Nephron progenitor cell (in vitro differentiated cells): ENCODE measurements at regions not wholly inside any gene's neighbourhood (a gene's known extent, or its start where the extent isn't known, plus 50 kb on each side); places are given as distances from the start of the nearest gene placed in this dataset.

Experiments used
- DNase-seq: peaks from one replicate; pipeline ENCODE4 v3.0.0; 2021
- H3K27ac Mint-ChIP-seq: 2 replicates; pipeline ENCODE4 v1.8.0; 2021; ENCODE audit warnings: mild to moderate bottlenecking, moderate library complexity, mixed read lengths
- H3K27me3 Mint-ChIP-seq: 2 replicates; pipeline ENCODE4 v1.8.0; 2021; ENCODE audit warnings: mild to moderate bottlenecking, low read depth, mixed read lengths; ENCODE audit not compliant: poor library complexity
- H3K36me3 Mint-ChIP-seq: 2 replicates; pipeline ENCODE4 v1.8.0; 2021; ENCODE audit warnings: low read depth, mixed read lengths
- H3K4me1 Mint-ChIP-seq: 2 replicates; pipeline ENCODE4 v1.8.0; 2021; ENCODE audit warnings: mixed read lengths
- H3K4me3 Mint-ChIP-seq: 2 replicates; pipeline ENCODE4 v1.8.0; 2021; ENCODE audit warnings: mild to moderate bottlenecking, moderate library complexity, mixed read lengths
- H3K9me3 Mint-ChIP-seq: 2 replicates; pipeline ENCODE4 v1.8.0; 2021; ENCODE audit warnings: mild to moderate bottlenecking, moderate library complexity, mixed read lengths
- TF ChIP-seq, protein P1 (sequence below): fragments of 200-600 bp; sonication (generic); IDR thresholded peaks from 2 replicates; pipeline ENCODE4 v1.5.0; 2021; ENCODE audit warnings: antibody characterized with exemption

DNA sequence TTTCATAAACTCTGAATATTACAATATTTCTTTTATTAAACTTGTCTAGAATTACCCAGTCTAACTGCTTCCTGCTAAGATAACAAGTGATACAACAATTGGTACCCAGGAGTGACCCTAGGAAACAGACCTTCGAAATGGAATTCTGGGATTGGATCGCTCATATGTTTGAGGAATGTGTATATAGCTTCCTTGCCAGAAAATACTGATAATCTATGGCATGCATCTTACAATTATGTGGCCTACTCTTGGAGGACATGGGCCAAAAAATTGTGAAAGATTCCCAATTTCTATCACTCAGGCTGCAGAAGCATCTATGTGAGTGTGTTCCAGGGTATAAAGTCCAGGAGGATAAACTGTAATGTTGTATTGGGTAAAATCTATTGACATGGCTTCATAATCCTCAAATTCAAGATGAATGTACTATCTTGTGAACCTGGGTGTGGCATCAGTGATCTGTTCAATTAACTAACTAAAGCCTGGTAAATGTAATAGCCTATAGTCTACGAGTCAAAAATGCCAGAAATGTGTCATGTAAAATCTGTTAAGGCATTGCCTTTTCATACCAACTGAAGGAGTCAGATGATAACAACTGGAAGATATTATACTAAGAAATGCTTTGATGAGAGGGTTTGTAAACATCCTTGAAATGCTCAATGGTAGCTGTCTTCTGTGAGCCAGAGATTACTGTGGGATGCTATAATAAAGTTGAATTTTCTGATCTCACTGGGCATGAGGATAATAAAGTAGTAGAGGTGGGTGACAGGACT is 1499.3 kb downstream of the PCDH7 start:
- H3K36me3 Mint-ChIP-seq: no peaks in the 10 kb centered on the region
- H3K27ac Mint-ChIP-seq: no peak overlapping the region
- H3K4me3 Mint-ChIP-seq: no peak overlapping the region

DNA sequence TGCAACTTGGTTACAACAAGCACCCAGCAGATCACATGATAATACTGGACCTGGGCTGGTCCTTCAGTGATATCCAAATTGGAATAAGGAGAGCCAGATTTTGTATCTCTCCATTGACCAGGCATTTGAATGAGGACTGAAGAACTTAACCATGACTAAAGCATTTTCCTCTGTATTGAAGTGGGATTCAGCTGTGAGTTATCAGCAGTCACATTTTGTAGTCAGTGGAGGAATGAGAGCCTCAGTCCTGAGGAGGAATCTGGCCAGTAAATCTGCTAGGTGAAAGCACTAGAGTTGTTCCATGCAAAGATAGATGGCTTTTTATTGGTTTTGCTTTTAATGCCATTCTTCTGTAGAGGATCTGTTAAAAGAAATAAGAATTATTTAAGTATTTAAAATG is 1506.0 kb downstream of the PCDH7 start:
- DNase-seq: no peak
- Mint-ChIP-seq H3K36me3 (no peaks in the 10 kb centered on the region), H3K4me1 (no peaks in the 10 kb centered on the region), H3K4me3 (no peak overlapping the region), H3K27me3 (no peaks in the 10 kb centered on the region), H3K27ac (no peak overlapping the region), H3K9me3 (peaks cover 6% of the 10 kb centered on the region)
- TF ChIP-seq, protein P1, sequence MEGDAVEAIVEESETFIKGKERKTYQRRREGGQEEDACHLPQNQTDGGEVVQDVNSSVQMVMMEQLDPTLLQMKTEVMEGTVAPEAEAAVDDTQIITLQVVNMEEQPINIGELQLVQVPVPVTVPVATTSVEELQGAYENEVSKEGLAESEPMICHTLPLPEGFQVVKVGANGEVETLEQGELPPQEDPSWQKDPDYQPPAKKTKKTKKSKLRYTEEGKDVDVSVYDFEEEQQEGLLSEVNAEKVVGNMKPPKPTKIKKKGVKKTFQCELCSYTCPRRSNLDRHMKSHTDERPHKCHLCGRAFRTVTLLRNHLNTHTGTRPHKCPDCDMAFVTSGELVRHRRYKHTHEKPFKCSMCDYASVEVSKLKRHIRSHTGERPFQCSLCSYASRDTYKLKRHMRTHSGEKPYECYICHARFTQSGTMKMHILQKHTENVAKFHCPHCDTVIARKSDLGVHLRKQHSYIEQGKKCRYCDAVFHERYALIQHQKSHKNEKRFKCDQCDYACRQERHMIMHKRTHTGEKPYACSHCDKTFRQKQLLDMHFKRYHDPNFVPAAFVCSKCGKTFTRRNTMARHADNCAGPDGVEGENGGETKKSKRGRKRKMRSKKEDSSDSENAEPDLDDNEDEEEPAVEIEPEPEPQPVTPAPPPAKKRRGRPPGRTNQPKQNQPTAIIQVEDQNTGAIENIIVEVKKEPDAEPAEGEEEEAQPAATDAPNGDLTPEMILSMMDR: no peak

More for the DNA sequence above, 1499.3 kb downstream of the PCDH7 start:
- H3K9me3 Mint-ChIP-seq: peaks cover 6% of the 10 kb centered on the region
- TF ChIP-seq, protein P1: no peak
- H3K27me3 Mint-ChIP-seq: no peaks in the 10 kb centered on the region
- no peaks in the 10 kb centered on the region for H3K4me1 Mint-ChIP-seq
- DNase-seq: no peak

DNA sequence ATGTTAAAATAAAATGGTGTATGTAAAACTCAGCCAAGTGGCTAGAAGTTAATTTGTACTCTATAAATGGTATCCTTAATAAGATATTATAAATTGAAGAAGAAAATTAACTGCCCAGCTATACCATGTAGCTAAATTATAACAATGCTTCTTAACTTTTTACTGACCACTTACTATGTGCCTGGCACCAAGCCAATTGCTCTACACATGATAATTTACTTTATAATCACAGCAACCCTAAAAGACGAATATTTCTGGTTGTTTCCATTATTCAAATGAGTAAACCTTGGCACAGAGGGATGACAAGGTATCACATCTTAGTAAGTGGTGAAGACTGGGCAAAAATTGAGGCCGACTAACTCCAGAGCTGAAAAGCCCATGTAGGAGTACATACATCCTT is 1506.6 kb downstream of the PCDH7 start:
- Mint-ChIP-seq H3K9me3 (peaks cover 6% of the 10 kb centered on the region), H3K4me1 (no peaks in the 10 kb centered on the region), H3K27ac (no peak overlapping the region), H3K27me3 (no peaks in the 10 kb centered on the region), H3K36me3 (no peaks in the 10 kb centered on the region), H3K4me3 (no peak overlapping the region)
- TF ChIP-seq, protein P1: no peak
- DNase-seq: no peak

DNA sequence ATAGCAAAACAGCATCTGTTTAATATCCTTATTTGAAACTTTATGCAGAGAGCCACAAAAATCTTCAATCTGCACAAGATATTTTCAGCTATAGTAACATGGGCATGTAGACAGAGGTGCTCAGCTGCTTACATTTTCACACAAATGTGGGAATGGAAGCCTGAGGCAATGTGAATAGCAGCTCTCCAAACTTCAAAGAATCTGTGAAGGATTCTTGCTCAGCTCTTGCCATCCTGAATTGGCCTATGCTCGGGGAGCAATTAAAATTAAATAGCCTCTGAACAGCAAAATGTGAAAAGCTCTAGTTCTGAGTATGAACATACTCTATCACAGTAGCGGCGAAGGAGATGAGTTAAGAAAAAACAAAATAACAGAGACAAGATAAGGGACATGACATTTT is 1523.8 kb downstream of the PCDH7 start:
- Mint-ChIP-seq H3K36me3 (no peaks in the 10 kb centered on the region), H3K27ac (no peak overlapping the region), H3K4me1 (no peaks in the 10 kb centered on the region), H3K27me3 (no peaks in the 10 kb centered on the region), H3K9me3 (no peaks in the 10 kb centered on the region), H3K4me3 (no peak overlapping the region)
- no peak for DNase-seq
- TF ChIP-seq, protein P1: no peak

DNA sequence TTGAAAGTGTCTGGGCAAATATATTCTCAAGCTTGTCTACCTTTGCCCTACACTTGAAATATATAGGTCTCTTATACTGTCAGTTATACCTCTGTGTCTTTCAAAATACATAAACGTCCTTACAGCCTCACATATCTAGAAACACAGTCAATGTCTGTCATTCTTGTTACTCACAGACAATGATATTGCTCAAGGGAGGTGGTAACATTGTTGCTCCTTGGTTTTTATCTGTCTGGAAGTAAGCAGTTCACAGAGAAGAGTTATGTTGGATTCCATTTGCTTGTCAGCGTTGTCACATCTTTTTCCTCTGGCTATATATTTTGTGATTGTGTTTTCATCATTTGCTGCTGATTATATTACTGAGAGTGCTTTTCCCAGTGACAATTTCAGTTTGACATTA is 1528.9 kb downstream of the PCDH7 start:
- Mint-ChIP-seq H3K4me1 (no peaks in the 10 kb centered on the region), H3K27me3 (no peaks in the 10 kb centered on the region), H3K36me3 (no peaks in the 10 kb centered on the region), H3K4me3 (no peak overlapping the region), H3K27ac (no peak overlapping the region), H3K9me3 (no peaks in the 10 kb centered on the region)
- DNase-seq: no peak
- TF ChIP-seq, protein P1: no peak

DNA sequence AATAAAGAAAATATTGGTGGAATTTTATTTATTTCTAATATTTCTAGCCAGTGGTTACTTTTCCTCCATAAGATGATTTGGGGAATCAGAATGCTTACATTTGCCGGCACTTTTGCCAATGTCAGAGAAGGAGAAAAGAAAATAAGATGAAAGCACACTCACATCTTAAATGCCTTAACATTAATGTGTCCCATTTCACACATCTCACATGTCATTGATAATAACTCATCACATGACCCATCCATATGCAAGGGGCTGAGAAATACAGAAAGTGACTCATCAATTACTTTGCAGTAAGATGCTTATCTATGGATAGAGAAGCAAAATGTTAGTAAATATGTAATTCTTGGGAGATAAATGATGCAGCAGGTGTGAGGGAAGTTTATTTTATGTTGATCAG is 1531.0 kb downstream of the PCDH7 start:
- TF ChIP-seq, protein P1: no peak
- Mint-ChIP-seq H3K9me3 (no peaks in the 10 kb centered on the region), H3K4me1 (no peaks in the 10 kb centered on the region), H3K27me3 (no peaks in the 10 kb centered on the region), H3K4me3 (no peak overlapping the region), H3K27ac (no peak overlapping the region), H3K36me3 (no peaks in the 10 kb centered on the region)
- no peak for DNase-seq
